H1 (cell line): ENCODE measurements at regions not wholly inside any gene's neighbourhood (a gene's known extent, or its start where the extent isn't known, plus 50 kb on each side); places are given as distances from the start of the nearest gene placed in this dataset.

Experiments used
- CTCF ChIP-seq, 3 experiments: IDR thresholded peaks; 1 replicate in 2 of 3; 2 replicates in 1 of 3; pipeline versions ENCODE4 v1.5.1 to v1.6.1; 2011; ENCODE audit warnings: low read length in 3 of 3, mild to moderate bottlenecking in 3 of 3, inconsistent platforms in 2 of 3, low read depth in 1 of 3, moderate library complexity in 1 of 3; ENCODE audit not compliant: insufficient read depth in 1 of 3; ENCODE audit errors: control extremely low read depth in 1 of 3

GRCh38 chr10:130463104-130463875 is 327.1 kb downstream of the GLRX3 start (continued):
- TF ChIP-seq CTCF (IDR thresholded peaks at IDR 0.05; ENCODE audit: control extremely low read depth in 1 of 3, insufficient read depth in 1 of 3, low read depth in 1 of 3, low read length in 3 of 3): no peak
